Hematopoietic multipotent progenitor cell (in vitro differentiated cells): ENCODE measurements at regions not wholly inside any gene's neighbourhood (a gene's known extent, or its start where the extent isn't known, plus 50 kb on each side); places are given as distances from the start of the nearest gene placed in this dataset.
"Not testable (repeated sequence)": the region's sequence is repeated elsewhere in the genome, so short reads cannot be mapped to it uniquely, and the experiment has no call there.

Experiments used
- DNase-seq, 3 donors: peaks; one replicate each; pipeline ENCODE4 v3.0.0-alpha.2; 2011 to 2015; ENCODE audit warnings: low read depth in 2 of 3, low spot score in 2 of 3

- DNase-seq: no peak
Measured at GRCh38 chr2:204395539-204395938, 149.7 kb upstream of the PARD3B start.

- no peak for DNase-seq
Measured at GRCh38 chr2:204401114-204401513, 144.2 kb upstream of the PARD3B start.

- DNase-seq: no peak
Measured at GRCh38 chr2:204407204-204408014, 137.9 kb upstream of the PARD3B start.

GRCh38 chr2:204412782-204413181 lies 132.5 kb upstream of the PARD3B start:
- not testable (repeated sequence) for DNase-seq

- DNase-seq: no peak
Measured at GRCh38 chr2:204415406-204416181, 129.7 kb upstream of the PARD3B start.

- no peak for DNase-seq
Measured at GRCh38 chr2:204416236-204416635, 129.0 kb upstream of the PARD3B start.

- no peak for DNase-seq
Measured at GRCh38 chr2:204425821-204426220, 119.5 kb upstream of the PARD3B start.

- no peak for DNase-seq
Measured at GRCh38 chr2:204428675-204429074, 116.6 kb upstream of the PARD3B start.

- no peak for DNase-seq
Measured at GRCh38 chr2:204431529-204431928, 113.7 kb upstream of the PARD3B start.

- no peak for DNase-seq
Measured at GRCh38 chr2:204432196-204432595, 113.1 kb upstream of the PARD3B start.

GRCh38 chr2:204434660-204435462 lies 110.4 kb upstream of the PARD3B start:
- peak in 1 of 3 donors; percentile 1 for DNase-seq

GRCh38 chr2:204436230-204436629 lies 109.0 kb upstream of the PARD3B start:
- DNase-seq: no peak

GRCh38 chr2:204437408-204437807 lies 107.9 kb upstream of the PARD3B start:
- no peak for DNase-seq

- DNase-seq: no peak
Measured at GRCh38 chr2:204437815-204438756, 107.2 kb upstream of the PARD3B start.

- no peak for DNase-seq
Measured at GRCh38 chr2:204441316-204441715, 104.0 kb upstream of the PARD3B start.

GRCh38 chr2:204445149-204445548 lies 100.1 kb upstream of the PARD3B start:
- DNase-seq: no peak

- no peak for DNase-seq
Measured at GRCh38 chr2:204447722-204448121, 97.6 kb upstream of the PARD3B start.

- DNase-seq: no peak
Measured at GRCh38 chr2:204449977-204450376, 95.3 kb upstream of the PARD3B start.

- no peak for DNase-seq
Measured at GRCh38 chr2:204451766-204452165, 93.5 kb upstream of the PARD3B start.

GRCh38 chr2:204452464-204453023 lies 92.7 kb upstream of the PARD3B start:
- DNase-seq: no peak
